ENCODE measurements at regions not wholly inside any gene's neighbourhood (a gene's known extent, or its start where the extent isn't known, plus 50 kb on each side); places are given as distances from the start of the nearest gene placed in this dataset.
"Not testable (repeated sequence)": the region's sequence is repeated elsewhere in the genome, so short reads cannot be mapped to it uniquely, and the experiment has no call there.

GRCh38 chr11:23429569-23429968 is 569.3 kb upstream of the CCDC179 start:
- DNase-seq (ENCODE audit: low read depth in 3 of 3, low spot score in 2 of 3): no peak

- no peak for DNase-seq (ENCODE audit: low read depth in 3 of 3, low spot score in 2 of 3)
These were observed 593.2 kb upstream of the CCDC179 start for GRCh38 chr11:23453522-23453921.

- no peak for DNase-seq (ENCODE audit: low read depth in 3 of 3, low spot score in 2 of 3)
These were observed 595.1 kb upstream of the CCDC179 start for GRCh38 chr11:23455321-23455891.

- DNase-seq (ENCODE audit: low read depth in 3 of 3, low spot score in 2 of 3): no peak
These were observed 597.4 kb upstream of the CCDC179 start for GRCh38 chr11:23457641-23458040.

GRCh38 chr11:23471878-23472277 is 611.6 kb upstream of the CCDC179 start:
- DNase-seq (ENCODE audit: low read depth in 3 of 3, low spot score in 2 of 3): no peak

- no peak for DNase-seq (ENCODE audit: low read depth in 3 of 3, low spot score in 2 of 3)
These were observed 613.5 kb upstream of the CCDC179 start for GRCh38 chr11:23473782-23474181.

GRCh38 chr11:23480736-23481135 is 620.5 kb upstream of the CCDC179 start:
- DNase-seq (ENCODE audit: low read depth in 3 of 3, low spot score in 2 of 3): no peak

GRCh38 chr11:23484146-23484545 is 623.9 kb upstream of the CCDC179 start:
- DNase-seq (ENCODE audit: low read depth in 3 of 3, low spot score in 2 of 3): not testable (repeated sequence)

- not testable (repeated sequence) for DNase-seq (ENCODE audit: low read depth in 3 of 3, low spot score in 2 of 3)
These were observed 624.3 kb upstream of the CCDC179 start for GRCh38 chr11:23484618-23485017.

GRCh38 chr11:23490557-23491235 is 630.4 kb upstream of the CCDC179 start:
- DNase-seq (ENCODE audit: low read depth in 3 of 3, low spot score in 2 of 3): no peak

- no peak for DNase-seq (ENCODE audit: low read depth in 3 of 3, low spot score in 2 of 3)
These were observed 634.7 kb upstream of the CCDC179 start for GRCh38 chr11:23494981-23495380.

- DNase-seq (ENCODE audit: low read depth in 3 of 3, low spot score in 2 of 3): no peak
These were observed 636.1 kb upstream of the CCDC179 start for GRCh38 chr11:23496340-23496739.

- DNase-seq (ENCODE audit: low read depth in 3 of 3, low spot score in 2 of 3): no peak
These were observed 636.8 kb upstream of the CCDC179 start for GRCh38 chr11:23497040-23497439.

- DNase-seq (ENCODE audit: low read depth in 3 of 3, low spot score in 2 of 3): no peak
These were observed 642.1 kb upstream of the CCDC179 start for GRCh38 chr11:23502389-23502788.

- DNase-seq (ENCODE audit: low read depth in 3 of 3, low spot score in 2 of 3): no peak
These were observed 642.6 kb upstream of the CCDC179 start for GRCh38 chr11:23502826-23503225.

GRCh38 chr11:23509023-23509422 is 648.7 kb upstream of the CCDC179 start:
- DNase-seq (ENCODE audit: low read depth in 3 of 3, low spot score in 2 of 3): no peak

GRCh38 chr11:23509821-23510220 is 649.5 kb upstream of the CCDC179 start:
- no peak for DNase-seq (ENCODE audit: low read depth in 3 of 3, low spot score in 2 of 3)

- DNase-seq (ENCODE audit: low read depth in 3 of 3, low spot score in 2 of 3): no peak
These were observed 658.9 kb upstream of the CCDC179 start for GRCh38 chr11:23519194-23519593.

- DNase-seq (ENCODE audit: low read depth in 3 of 3, low spot score in 2 of 3): no peak
These were observed 660.1 kb upstream of the CCDC179 start for GRCh38 chr11:23520226-23520960.

- DNase-seq (ENCODE audit: low read depth in 3 of 3, low spot score in 2 of 3): no peak
These were observed 676.6 kb upstream of the CCDC179 start for GRCh38 chr11:23536907-23537306.

- no peak for DNase-seq (ENCODE audit: low read depth in 3 of 3, low spot score in 2 of 3)
These were observed 679.3 kb upstream of the CCDC179 start for GRCh38 chr11:23539556-23539955.

- peak; percentile 18 to 32 (median 29) for DNase-seq (ENCODE audit: low read depth in 3 of 3, low spot score in 2 of 3)
These were observed 679.9 kb upstream of the CCDC179 start for GRCh38 chr11:23540101-23540561.

Data from right renal cortex interstitium (tissue), 3 donors.